Lower leg skin (tissue), 4 donors: ENCODE measurements at regions not wholly inside any gene's neighbourhood (a gene's known extent, or its start where the extent isn't known, plus 50 kb on each side); places are given as distances from the start of the nearest gene placed in this dataset.

ENCODE experiments used
- DNase-seq, 2 donors: peaks; one replicate each; pipeline ENCODE4 v3.0.0-alpha.2; 2019; ENCODE audit warnings: low spot score in 2 of 2
- H3K4me3 ChIP-seq: fragments of 200-600 bp; sonication (generic); 2 replicates; pipeline ENCODE4 v1.5.1; 2017; ENCODE audit warnings: mild to moderate bottlenecking, low read depth; ENCODE audit not compliant: poor library complexity, severe bottlenecking
- POLR2A ChIP-seq, 2 donors: fragments of 450-650 bp; IDR thresholded peaks; one replicate each; pipeline ENCODE4 v1.6.1; 2016 to 2017; ENCODE audit warnings: antibody characterized with exemption in 2 of 2, mild to moderate bottlenecking in 1 of 2, moderate library complexity in 1 of 2
- WGBS, 2 donors: methylation state at CpG; one replicate each; pipeline ENCODE4 v1.1.5; 2018; 5-methylcytosine and 5-hydroxymethylcytosine counted together
- intact Hi-C: fragments of 100-400 bp; cut with DNase I; formaldehyde crosslinking; loops from one replicate; pipeline ENCODE4 v1.15.0; 2023; ENCODE audit warnings: low total_unique reads
- TF ChIP-seq, protein P1 (sequence below), 3 donors: fragments of 450-650 bp; IDR thresholded peaks; one replicate each; pipeline ENCODE4 v1.5.1; 2016; ENCODE audit warnings: antibody characterized with exemption in 3 of 3, mild to moderate bottlenecking in 3 of 3, moderate library complexity in 2 of 3

DNA sequence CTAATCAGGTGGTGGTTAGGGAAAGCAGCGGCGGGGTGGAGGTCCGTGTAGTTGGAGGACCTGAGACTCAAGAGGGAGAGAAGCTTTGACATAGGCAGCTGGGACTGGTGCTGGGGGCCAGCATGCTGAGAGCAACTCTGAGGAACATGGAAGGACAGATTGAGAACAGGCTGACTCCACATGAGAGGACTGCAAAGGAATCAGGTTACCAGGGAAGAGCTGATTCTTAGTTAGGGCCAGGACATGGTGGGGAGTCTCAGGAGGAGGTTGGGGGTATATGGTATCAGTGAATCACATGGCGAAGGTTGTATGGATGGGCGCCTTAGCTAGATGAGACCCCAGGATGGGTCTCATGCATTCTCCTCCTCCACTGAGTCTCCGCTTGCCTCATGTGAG is 264.0 kb upstream of the BOD1L1 start:
- intact Hi-C loops, result no loop called here
- TF ChIP-seq, protein P1, sequence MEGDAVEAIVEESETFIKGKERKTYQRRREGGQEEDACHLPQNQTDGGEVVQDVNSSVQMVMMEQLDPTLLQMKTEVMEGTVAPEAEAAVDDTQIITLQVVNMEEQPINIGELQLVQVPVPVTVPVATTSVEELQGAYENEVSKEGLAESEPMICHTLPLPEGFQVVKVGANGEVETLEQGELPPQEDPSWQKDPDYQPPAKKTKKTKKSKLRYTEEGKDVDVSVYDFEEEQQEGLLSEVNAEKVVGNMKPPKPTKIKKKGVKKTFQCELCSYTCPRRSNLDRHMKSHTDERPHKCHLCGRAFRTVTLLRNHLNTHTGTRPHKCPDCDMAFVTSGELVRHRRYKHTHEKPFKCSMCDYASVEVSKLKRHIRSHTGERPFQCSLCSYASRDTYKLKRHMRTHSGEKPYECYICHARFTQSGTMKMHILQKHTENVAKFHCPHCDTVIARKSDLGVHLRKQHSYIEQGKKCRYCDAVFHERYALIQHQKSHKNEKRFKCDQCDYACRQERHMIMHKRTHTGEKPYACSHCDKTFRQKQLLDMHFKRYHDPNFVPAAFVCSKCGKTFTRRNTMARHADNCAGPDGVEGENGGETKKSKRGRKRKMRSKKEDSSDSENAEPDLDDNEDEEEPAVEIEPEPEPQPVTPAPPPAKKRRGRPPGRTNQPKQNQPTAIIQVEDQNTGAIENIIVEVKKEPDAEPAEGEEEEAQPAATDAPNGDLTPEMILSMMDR (IDR thresholded peaks at IDR 0.05), result no peak
- TF ChIP-seq POLR2A (IDR thresholded peaks at IDR 0.05), result no peak
- WGBS, 2 donors, result 82 to 96% methylated on average over 5 to 6 of the region's 6 CpGs
- DNase-seq, result no peak
- H3K4me3 ChIP-seq, result no peak overlapping the region

DNA sequence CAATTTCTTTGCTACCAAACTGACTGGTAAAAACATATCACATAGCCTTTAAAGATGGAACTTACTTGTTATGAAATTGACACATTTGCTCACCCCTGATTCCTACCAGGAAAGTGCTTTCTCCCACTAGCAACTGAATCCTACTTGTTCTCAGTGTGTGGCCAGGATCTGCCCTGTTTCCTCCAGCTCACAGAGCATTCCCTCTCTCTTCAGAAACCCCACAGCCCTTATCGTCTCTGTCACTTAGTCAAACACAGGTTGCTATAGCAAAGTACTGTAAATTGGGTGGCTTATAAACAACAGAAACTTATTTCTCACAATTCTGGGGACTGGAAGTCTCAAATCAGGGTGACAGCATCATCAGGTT is 265.2 kb upstream of the BOD1L1 start:
- no peak for TF ChIP-seq POLR2A (IDR thresholded peaks at IDR 0.05)
- TF ChIP-seq, protein P1 (IDR thresholded peaks at IDR 0.05), result no peak
- intact Hi-C loops, result no loop called here
- DNase-seq, result no peak
- 47 to 52% methylated on average over 1 of the region's 1 CpG for WGBS, 2 donors
- H3K4me3 ChIP-seq, result no peak overlapping the region

DNA sequence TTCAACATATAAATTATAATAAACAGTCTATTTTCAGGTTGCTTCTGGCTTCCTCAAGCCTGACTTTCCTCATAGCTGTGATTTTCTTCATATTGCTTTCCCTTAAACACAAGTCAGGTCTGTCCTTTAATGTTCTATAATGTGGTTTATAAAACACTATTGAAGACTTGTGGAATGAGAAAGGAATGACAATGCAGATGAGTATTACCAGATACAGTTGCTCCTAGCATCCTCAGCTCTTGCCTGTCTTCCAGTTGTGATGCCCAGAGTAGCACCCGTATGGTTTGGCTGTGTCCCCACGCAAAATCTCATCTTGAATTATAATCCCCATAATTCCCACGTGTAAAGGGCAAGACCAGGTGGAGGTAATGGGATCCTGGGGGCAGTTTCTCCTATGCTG is 265.7 kb upstream of the BOD1L1 start:
- intact Hi-C loops, result no loop called here
- 75 to 80% methylated on average over 3 of the region's 3 CpGs for WGBS, 2 donors
- TF ChIP-seq, protein P1 (IDR thresholded peaks at IDR 0.05), result no peak
- no peak for TF ChIP-seq POLR2A (IDR thresholded peaks at IDR 0.05)
- H3K4me3 ChIP-seq, result no peak overlapping the region
- no peak for DNase-seq

DNA sequence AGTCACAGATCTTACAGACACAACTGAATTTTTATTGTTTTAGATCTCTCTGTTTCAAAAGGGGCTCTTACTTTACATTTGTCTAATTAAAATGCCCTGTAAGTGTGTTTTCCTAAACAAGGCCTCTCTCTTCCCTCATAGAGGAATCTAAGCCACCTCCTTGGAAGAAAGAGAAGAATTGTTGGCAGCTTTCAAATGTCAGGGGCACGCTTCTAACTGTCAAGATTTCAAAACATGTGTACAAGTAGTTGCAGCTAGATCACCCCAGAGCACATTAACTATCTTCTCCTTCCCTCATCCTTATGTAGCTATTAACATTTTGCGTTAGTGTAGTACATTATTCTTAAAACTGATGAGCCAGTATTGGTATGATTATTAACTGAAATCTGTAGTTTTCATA is 266.5 kb upstream of the BOD1L1 start:
- DNase-seq, result no peak
- intact Hi-C loops, result no loop called here
- H3K4me3 ChIP-seq, result no peak overlapping the region
- 72% methylated on average over 2 of the region's 2 CpGs for WGBS, 2 donors
- no peak for TF ChIP-seq POLR2A (IDR thresholded peaks at IDR 0.05)
- TF ChIP-seq, protein P1 (IDR thresholded peaks at IDR 0.05), result no peak

DNA sequence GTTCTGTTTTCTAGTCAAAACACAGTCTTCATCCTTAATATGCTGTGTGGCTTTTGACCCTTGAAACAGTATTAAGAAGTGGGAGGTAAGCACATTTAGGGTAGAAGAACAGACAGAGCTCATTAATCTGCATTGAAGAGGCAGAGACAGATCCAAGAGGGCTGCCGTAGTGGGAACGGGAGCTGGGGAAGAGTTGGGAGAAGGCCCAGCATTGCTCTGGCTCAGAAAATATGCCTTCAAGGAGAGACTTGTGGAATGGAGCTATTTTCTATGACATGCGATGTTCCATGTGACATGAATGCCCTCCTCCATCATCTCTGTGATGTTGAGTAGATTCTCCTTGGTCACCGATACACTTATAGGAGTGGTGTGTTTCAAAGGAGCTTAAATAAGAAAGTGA is 273.3 kb upstream of the BOD1L1 start:
- H3K4me3 ChIP-seq, result no peak overlapping the region
- WGBS, 2 donors, result 79 to 83% methylated on average over 4 of the region's 4 CpGs
- DNase-seq, result no peak
- intact Hi-C loops, result no loop called here
- TF ChIP-seq POLR2A (IDR thresholded peaks at IDR 0.05), result no peak
- TF ChIP-seq, protein P1 (IDR thresholded peaks at IDR 0.05), result no peak

DNA sequence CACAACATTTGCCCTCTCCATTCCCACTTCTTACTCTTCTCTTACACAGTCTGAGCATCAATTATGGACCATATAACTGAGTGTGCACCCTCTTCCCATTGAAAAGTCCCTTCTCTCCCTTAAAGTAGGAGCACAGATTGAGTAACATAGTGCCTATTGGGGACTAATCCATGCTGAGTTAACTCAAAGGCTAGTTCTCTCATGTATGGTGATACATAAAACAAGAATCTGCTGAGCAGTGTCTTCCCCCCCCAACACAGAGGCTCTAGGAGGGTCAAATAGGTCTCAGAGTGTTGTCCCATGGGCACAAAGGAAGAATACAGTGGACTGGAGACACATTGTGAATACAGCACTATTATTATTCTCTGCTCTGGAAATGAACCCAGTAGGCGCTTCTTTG is 274.6 kb upstream of the BOD1L1 start:
- no peak for DNase-seq
- intact Hi-C loops, result no loop called here
- H3K4me3 ChIP-seq, result no peak overlapping the region
- TF ChIP-seq, protein P1 (IDR thresholded peaks at IDR 0.05), result no peak
- TF ChIP-seq POLR2A (IDR thresholded peaks at IDR 0.05), result no peak
- WGBS, 2 donors, result 96 to 100% methylated on average over 1 of the region's 1 CpG
